CD4-positive, alpha-beta T cell (primary cell): ENCODE measurements at regions not wholly inside any gene's neighbourhood (a gene's known extent, or its start where the extent isn't known, plus 50 kb on each side); places are given as distances from the start of the nearest gene placed in this dataset.

Source experiments
- ATAC-seq: fragments of 200-7000 bp; cut with Tn5 transposase; one replicate; pipeline ENCODE4 v1.10.0; 2022; ENCODE audit warnings: mild to moderate bottlenecking; ENCODE audit not compliant: poor library complexity
- CTCF ChIA-PET: fragments of 350-600 bp; sonication (Branson Sonifier 250); formaldehyde crosslinking; loops from one replicate; lab custom pipeline; 2021; ENCODE audit warnings: antibody characterized with exemption, inconsistent platforms; lab: Charles Lee
- POLR2A ChIA-PET: fragments of 350-600 bp; sonication (Branson Sonifier 250); formaldehyde crosslinking; loops from one replicate; lab custom pipeline; 2021; ENCODE audit warnings: antibody characterized with exemption, inconsistent platforms; lab: Charles Lee
- DNase-seq, 14 experiments: peaks; one replicate each; pipeline ENCODE4 v3.0.0-alpha.2; 2013 to 2020; ENCODE audit warnings: mixed read lengths in 2 of 14
- H3K27ac ChIP-seq, 2 donors: one replicate each; pipeline versions ENCODE4 v1.5.1 to v1.7.0; 2013; ENCODE audit warnings: low read length in 2 of 2, low read depth in 1 of 2, mild to moderate bottlenecking in 1 of 2
- H3K27me3 ChIP-seq, 2 experiments: 1 replicate in 1 of 2; 2 replicates in 1 of 2; pipeline versions ENCODE4 v1.6.1 to v1.7.0; 2013; ENCODE audit warnings: low read length in 2 of 2, control low read depth in 1 of 2, mild to moderate bottlenecking in 1 of 2, moderate library complexity in 1 of 2; ENCODE audit not compliant: insufficient read depth in 2 of 2, control insufficient read depth in 1 of 2
- H3K36me3 ChIP-seq: one replicate; pipeline ENCODE4 v1.6.1; 2013; ENCODE audit warnings: low read length, control low read depth; ENCODE audit not compliant: insufficient read depth
- H3K4me1 ChIP-seq: one replicate; pipeline ENCODE4 v1.6.1; 2013; ENCODE audit warnings: low read length, control low read depth; ENCODE audit not compliant: insufficient read depth
- H3K4me3 ChIP-seq: one replicate; pipeline ENCODE4 v1.5.1; 2013; ENCODE audit warnings: mild to moderate bottlenecking, low read length, moderate library complexity
- H3K9me3 ChIP-seq, 2 experiments: 1 replicate in 1 of 2; 2 replicates in 1 of 2; pipeline versions ENCODE4 v1.6.1 to v1.7.0; 2013; ENCODE audit warnings: low read length in 2 of 2, mild to moderate bottlenecking in 2 of 2, control low read depth in 1 of 2, moderate library complexity in 1 of 2; ENCODE audit not compliant: control insufficient read depth in 1 of 2, insufficient read depth in 1 of 2
- H3K27ac Mint-ChIP-seq: one replicate; pipeline ENCODE4 v1.8.0; 2020; ENCODE audit warnings: mixed read lengths
- H3K27me3 Mint-ChIP-seq: one replicate; pipeline ENCODE4 v1.8.0; 2021; ENCODE audit warnings: mixed read lengths
- H3K36me3 Mint-ChIP-seq: one replicate; pipeline ENCODE4 v1.8.0; 2021; ENCODE audit warnings: low read depth, mixed read lengths
- H3K4me1 Mint-ChIP-seq: one replicate; pipeline ENCODE4 v1.8.0; 2021; ENCODE audit warnings: low read depth, mixed read lengths
- H3K4me3 Mint-ChIP-seq: one replicate; pipeline ENCODE4 v1.8.0; 2020; ENCODE audit warnings: mild to moderate bottlenecking, mixed read lengths
- H3K9me3 Mint-ChIP-seq: one replicate; pipeline ENCODE4 v1.8.0; 2020; ENCODE audit warnings: mixed read lengths
- intact Hi-C, 2 experiments: fragments of 100-400 bp; cut with DNase I in 1 of 2; cut with micrococcal nuclease in 1 of 2; formaldehyde crosslinking; loops; one replicate each; pipeline versions ENCODE4 v1.15.1 to v1.9.0; 2023 to 2025; cut with DNase I, micrococcal nuclease
- TF ChIP-seq, protein P1 (sequence below): fragments of 200-600 bp; IDR thresholded peaks from one replicate; pipeline ENCODE4 v1.8.0; 2022; ENCODE audit warnings: antibody characterized with exemption, mild to moderate bottlenecking

DNA sequence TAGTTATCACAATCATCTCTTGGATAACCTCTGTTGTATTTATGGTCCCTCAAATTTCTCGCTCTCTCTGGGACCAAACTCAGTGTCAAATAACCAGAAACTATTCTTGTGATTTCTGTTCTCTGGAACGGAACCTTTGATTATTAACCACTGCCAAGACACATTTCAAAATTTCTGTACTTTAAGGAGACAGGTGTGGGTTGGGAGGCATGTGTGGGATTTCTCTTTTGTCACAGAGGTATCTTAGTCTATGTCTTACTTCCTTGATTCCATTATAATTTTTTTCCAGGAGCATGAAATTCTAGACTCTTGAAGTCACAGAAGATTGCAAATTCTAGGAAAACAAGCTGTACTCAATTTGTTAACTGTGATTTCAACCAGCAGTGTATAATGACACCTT is 919.0 kb upstream of the B3GALT2 start:
- H3K9me3 Mint-ChIP-seq, result no peaks in the 10 kb centered on the region
- no peaks in the 10 kb centered on the region for H3K27me3 ChIP-seq
- ChIA-PET CTCF (no interaction called here), POLR2A (interaction anchor here (1.0 kb wide), 1 partner anchor 9 kb away, joined by 3 read pairs; no protein-coding TSS in a partner anchor)
- H3K36me3 ChIP-seq, result no peaks in the 10 kb centered on the region
- H3K27ac ChIP-seq, result no peak overlapping the region
- peaks cover 0 to 1% of the 10 kb centered on the region in 2 experiments for H3K9me3 ChIP-seq
- peaks cover 9% of the 10 kb centered on the region for H3K4me1 Mint-ChIP-seq
- no peaks in the 10 kb centered on the region for H3K36me3 Mint-ChIP-seq
- ATAC-seq (no peak), DNase-seq (no peak)
- TF ChIP-seq, protein P1, sequence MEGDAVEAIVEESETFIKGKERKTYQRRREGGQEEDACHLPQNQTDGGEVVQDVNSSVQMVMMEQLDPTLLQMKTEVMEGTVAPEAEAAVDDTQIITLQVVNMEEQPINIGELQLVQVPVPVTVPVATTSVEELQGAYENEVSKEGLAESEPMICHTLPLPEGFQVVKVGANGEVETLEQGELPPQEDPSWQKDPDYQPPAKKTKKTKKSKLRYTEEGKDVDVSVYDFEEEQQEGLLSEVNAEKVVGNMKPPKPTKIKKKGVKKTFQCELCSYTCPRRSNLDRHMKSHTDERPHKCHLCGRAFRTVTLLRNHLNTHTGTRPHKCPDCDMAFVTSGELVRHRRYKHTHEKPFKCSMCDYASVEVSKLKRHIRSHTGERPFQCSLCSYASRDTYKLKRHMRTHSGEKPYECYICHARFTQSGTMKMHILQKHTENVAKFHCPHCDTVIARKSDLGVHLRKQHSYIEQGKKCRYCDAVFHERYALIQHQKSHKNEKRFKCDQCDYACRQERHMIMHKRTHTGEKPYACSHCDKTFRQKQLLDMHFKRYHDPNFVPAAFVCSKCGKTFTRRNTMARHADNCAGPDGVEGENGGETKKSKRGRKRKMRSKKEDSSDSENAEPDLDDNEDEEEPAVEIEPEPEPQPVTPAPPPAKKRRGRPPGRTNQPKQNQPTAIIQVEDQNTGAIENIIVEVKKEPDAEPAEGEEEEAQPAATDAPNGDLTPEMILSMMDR, result no peak
- H3K27me3 Mint-ChIP-seq, result no peaks in the 10 kb centered on the region
- intact Hi-C loops, result no loop called here
- no peak overlapping the region for H3K4me3 ChIP-seq
- H3K4me1 ChIP-seq, result peaks cover 5% of the 10 kb centered on the region
- H3K4me3 Mint-ChIP-seq, result no peak overlapping the region
- H3K27ac Mint-ChIP-seq, result no peak overlapping the region

DNA sequence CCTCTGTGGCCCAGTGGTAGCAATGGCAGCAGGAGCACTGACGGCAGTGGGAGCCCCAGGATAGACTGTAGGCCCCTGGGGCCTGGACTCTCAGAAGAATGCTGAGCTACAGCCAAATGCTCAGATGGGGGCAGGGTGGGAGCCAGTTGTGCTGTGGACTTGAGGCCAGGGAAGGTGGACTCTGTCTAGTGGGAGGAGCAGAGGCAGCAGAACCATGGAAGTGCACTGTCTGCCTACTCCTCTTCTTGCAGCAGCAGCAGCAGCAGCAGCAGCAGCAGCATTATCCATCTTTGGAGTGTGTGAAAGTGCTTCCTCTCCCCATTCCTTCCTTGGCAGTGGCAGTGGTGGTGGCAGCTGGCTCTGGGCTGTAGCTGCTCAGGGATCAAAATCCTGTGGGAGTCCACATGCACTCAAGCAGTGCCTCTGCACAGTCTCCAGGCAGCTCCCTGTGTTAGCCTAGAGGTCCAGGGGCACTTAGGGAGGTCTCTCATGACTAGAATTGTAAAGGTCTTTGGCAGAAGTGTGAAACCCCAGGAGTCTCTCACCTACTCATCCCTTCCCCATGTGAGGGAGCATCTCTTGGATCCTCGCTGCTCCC is 917.9 kb upstream of the B3GALT2 start:
- TF ChIP-seq, protein P1, result no peak
- ATAC-seq, result no peak
- no peak overlapping the region for H3K4me3 Mint-ChIP-seq
- H3K4me1 ChIP-seq, result peaks cover 5% of the 10 kb centered on the region
- H3K27ac ChIP-seq, result no peak overlapping the region
- peaks cover 0 to 6% of the 10 kb centered on the region in 2 experiments for H3K9me3 ChIP-seq
- H3K27me3 ChIP-seq, result no peaks in the 10 kb centered on the region
- ChIA-PET POLR2A (no interaction called here), CTCF (no interaction called here)
- H3K27me3 Mint-ChIP-seq, result no peaks in the 10 kb centered on the region
- H3K36me3 ChIP-seq, result no peaks in the 10 kb centered on the region
- peaks cover 9% of the 10 kb centered on the region for H3K4me1 Mint-ChIP-seq
- intact Hi-C loops, result no loop called here
- H3K36me3 Mint-ChIP-seq, result no peaks in the 10 kb centered on the region
- no peak overlapping the region for H3K27ac Mint-ChIP-seq
- no peak overlapping the region for H3K4me3 ChIP-seq
- H3K9me3 Mint-ChIP-seq, result no peaks in the 10 kb centered on the region
- DNase-seq, result no peak

DNA sequence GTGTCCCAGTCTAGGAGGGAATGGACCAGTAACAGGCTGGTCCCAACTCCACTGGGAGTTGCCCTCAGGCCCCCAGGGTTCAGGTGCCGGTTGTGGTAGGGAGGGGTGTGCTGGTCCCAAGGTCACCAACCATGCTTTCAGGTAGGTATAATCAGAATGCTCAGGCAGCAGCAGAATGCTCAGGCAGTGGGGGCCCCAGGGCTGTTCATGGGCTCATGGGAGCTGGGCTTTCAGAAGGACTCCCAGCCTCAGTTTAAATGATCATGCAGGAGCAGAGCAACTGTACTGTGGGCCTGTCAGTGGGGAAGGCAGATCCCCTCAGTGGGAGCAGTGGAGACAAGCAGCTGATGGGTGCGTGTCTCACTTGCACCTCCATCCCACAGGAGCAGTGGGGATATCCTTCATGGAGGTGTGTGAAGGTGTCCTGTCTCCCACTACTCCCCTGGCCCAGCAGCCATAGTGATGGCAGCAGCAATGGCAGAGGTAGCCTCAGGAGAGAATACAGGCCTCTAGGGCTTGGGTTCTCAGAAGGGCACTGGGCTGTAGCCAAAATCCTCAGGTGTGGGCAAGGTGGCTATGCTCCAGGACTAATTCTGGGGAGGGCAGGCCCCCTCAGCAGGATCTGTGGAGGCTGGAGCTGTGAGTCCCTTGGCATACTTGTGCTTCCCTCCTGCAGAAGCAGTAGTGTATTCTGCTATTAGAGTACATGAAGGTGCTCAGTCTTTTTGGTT is 917.3 kb upstream of the B3GALT2 start:
- Histone ChIP-seq H3K27me3 (no peaks in the 10 kb centered on the region), H3K4me3 (no peak overlapping the region), H3K27ac (no peak overlapping the region), H3K4me1 (peaks cover 5% of the 10 kb centered on the region), H3K36me3 (no peaks in the 10 kb centered on the region), H3K9me3 (peaks cover 0 to 6% of the 10 kb centered on the region in 2 experiments)
- no peaks in the 10 kb centered on the region for H3K27me3 Mint-ChIP-seq
- ATAC-seq, result no peak
- POLR2A ChIA-PET, result no interaction called here
- H3K36me3 Mint-ChIP-seq, result no peaks in the 10 kb centered on the region
- intact Hi-C loops, result no loop called here
- DNase-seq, result no peak
- TF ChIP-seq, protein P1, result no peak
- peaks cover 9% of the 10 kb centered on the region for H3K4me1 Mint-ChIP-seq
- CTCF ChIA-PET, result no interaction called here
- no peaks in the 10 kb centered on the region for H3K9me3 Mint-ChIP-seq
- H3K4me3 Mint-ChIP-seq, result no peak overlapping the region
- no peak overlapping the region for H3K27ac Mint-ChIP-seq
